ENCODE measurements at regions not wholly inside any gene's neighbourhood (a gene's known extent, or its start where the extent isn't known, plus 50 kb on each side); places are given as distances from the start of the nearest gene placed in this dataset.

DNA sequence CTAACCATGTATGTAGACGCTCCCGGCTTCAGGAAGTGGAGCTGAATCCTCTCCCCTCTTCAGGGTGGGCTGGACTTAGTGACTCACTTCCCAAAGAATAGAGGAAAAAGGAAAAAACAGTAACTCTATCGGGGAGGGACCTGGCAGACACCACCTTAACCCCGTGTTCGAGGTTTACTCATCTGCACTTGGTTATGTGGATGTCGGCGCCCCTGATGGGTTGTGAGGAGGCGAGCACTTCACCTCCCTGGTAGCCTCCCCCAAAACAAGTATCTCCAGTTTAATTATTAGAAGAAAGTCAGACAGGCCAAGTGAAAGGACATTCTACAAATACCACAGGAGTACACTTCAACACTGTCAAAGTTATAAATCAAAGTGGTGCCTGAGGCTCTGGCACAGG is 559.7 kb downstream of the TCERG1L start:
- in situ Hi-C loops (cut with MboI; ENCODE audit: low pct_unique_long_range_greater_than_20kb, low sequenced_read_pairs, unreplicated experiment) = no loop called here
- TF ChIP-seq, protein P1, sequence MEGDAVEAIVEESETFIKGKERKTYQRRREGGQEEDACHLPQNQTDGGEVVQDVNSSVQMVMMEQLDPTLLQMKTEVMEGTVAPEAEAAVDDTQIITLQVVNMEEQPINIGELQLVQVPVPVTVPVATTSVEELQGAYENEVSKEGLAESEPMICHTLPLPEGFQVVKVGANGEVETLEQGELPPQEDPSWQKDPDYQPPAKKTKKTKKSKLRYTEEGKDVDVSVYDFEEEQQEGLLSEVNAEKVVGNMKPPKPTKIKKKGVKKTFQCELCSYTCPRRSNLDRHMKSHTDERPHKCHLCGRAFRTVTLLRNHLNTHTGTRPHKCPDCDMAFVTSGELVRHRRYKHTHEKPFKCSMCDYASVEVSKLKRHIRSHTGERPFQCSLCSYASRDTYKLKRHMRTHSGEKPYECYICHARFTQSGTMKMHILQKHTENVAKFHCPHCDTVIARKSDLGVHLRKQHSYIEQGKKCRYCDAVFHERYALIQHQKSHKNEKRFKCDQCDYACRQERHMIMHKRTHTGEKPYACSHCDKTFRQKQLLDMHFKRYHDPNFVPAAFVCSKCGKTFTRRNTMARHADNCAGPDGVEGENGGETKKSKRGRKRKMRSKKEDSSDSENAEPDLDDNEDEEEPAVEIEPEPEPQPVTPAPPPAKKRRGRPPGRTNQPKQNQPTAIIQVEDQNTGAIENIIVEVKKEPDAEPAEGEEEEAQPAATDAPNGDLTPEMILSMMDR (IDR thresholded peaks at IDR 0.05; ENCODE audit: extremely low read depth, insufficient read depth, missing control alignments) = no peak
- no peak for DNase-seq (ENCODE audit: low spot score)

DNA sequence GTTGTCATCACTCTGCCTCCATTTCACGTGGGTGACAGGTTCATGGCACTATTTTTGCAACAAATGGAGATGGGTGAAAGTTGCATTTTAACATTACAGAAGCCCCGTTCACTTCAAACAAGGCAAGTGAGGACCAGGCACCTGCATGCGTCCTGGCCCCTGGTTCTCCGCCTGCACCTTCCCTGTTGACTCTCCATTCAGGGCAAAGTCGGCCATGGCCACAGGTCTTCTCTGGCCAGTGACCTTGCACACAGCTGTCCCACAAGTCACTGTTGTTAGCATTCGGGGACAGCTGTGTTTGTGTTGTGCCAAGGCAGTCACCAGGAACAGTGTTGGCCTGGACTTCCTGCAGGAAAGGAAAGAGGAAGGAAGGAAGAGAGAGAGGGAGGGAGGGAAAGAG is 554.9 kb downstream of the TCERG1L start:
- DNase-seq (ENCODE audit: low spot score) = no peak
- in situ Hi-C loops (cut with MboI; ENCODE audit: low pct_unique_long_range_greater_than_20kb, low sequenced_read_pairs, unreplicated experiment) = no loop called here
- TF ChIP-seq, protein P1 (IDR thresholded peaks at IDR 0.05; ENCODE audit: extremely low read depth, insufficient read depth, missing control alignments) = no peak

DNA sequence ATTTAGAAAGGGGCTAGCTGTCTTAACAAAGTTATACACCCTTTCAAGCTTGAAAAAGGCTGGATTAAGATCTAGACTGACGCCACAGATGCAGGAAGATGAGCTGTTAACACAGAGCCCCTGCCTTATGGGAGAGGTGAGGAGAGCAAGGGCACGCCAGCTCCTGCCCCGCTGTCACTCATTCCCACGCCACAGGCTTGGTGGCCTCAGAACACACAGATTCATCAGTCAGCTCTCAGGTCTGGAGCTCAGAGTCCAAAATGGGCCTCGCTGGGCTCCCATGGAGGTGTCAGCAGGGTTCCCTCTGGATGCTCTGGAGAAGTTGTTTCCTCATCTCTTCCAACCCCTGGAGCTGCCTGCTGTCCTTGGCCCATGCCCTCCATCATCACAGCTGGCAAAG is 554.2 kb downstream of the TCERG1L start:
- no peak for DNase-seq (ENCODE audit: low spot score)
- in situ Hi-C loops (cut with MboI; ENCODE audit: low pct_unique_long_range_greater_than_20kb, low sequenced_read_pairs, unreplicated experiment) = no loop called here
- TF ChIP-seq, protein P1 (IDR thresholded peaks at IDR 0.05; ENCODE audit: extremely low read depth, insufficient read depth, missing control alignments) = no peak

GRCh38 chr10:130757821-130758489 is 553.6 kb downstream of the TCERG1L start:
- TF ChIP-seq, protein P1 (IDR thresholded peaks at IDR 0.05; ENCODE audit: extremely low read depth, insufficient read depth, missing control alignments) = no peak
- DNase-seq (ENCODE audit: low spot score) = no peak
- in situ Hi-C loops (cut with MboI; ENCODE audit: low pct_unique_long_range_greater_than_20kb, low sequenced_read_pairs, unreplicated experiment) = no loop called here

DNA sequence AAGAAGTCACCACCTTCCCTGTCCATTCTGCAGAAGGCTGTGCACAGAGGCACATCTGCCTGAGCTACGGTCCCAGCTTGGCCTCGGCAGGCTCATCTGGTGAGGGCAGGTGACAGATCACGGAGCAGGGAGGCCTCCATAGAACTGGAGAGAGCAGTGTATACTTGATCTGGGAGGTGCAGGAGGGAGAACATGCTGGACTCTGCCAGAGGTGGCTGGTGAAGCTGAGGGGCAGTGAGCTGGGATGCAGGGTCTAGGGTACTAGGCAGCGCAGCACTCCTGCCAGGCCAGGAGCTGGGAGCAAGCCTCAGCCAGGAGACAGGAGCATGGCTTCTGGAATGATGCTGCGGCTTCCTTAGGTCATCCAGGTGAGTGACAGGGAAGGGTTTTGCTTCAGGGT is 553.0 kb downstream of the TCERG1L start:
- DNase-seq (ENCODE audit: low spot score) = no peak
- TF ChIP-seq, protein P1 (IDR thresholded peaks at IDR 0.05; ENCODE audit: extremely low read depth, insufficient read depth, missing control alignments) = no peak
- in situ Hi-C loops (cut with MboI; ENCODE audit: low pct_unique_long_range_greater_than_20kb, low sequenced_read_pairs, unreplicated experiment) = no loop called here

DNA sequence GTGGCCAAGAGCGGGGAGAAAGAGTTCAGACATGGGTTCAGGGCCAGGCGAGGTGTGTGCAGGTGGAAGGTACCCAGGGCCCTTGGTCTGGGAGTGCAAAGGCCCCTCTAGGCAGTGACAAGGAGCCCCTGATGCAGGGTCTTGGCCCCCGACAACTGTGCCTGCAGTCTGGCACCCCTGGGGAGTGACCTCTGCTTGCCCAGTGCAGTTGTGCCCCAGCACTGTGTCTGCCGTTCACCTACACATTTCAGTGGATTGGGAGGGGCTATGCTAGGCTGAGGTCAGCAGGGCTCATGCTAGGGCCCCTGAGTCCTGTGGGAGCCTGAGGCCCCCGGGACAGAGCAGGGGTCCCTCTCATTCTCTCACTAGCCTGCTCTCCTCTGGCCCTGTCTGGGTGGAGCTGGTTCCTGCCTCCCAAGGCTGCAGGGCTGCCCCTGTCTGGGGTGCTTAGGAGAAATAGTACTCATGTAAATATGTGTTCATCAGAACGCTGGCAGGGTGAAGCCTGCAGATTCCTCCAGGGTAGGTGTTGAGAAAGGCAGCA is 550.4 kb downstream of the TCERG1L start:
- no peak for DNase-seq (ENCODE audit: low spot score)
- TF ChIP-seq, protein P1 (IDR thresholded peaks at IDR 0.05; ENCODE audit: extremely low read depth, insufficient read depth, missing control alignments) = no peak
- in situ Hi-C loops (cut with MboI; ENCODE audit: low pct_unique_long_range_greater_than_20kb, low sequenced_read_pairs, unreplicated experiment) = no loop called here
